Colonic mucosa (tissue), 4 donors: ENCODE measurements at regions not wholly inside any gene's neighbourhood (a gene's known extent, or its start where the extent isn't known, plus 50 kb on each side); places are given as distances from the start of the nearest gene placed in this dataset.

Experiments
- DNase-seq: peaks from one replicate; pipeline ENCODE4 v3.0.0-alpha.2; 2020
- H3K27ac ChIP-seq: fragments of 200-600 bp; one replicate; pipeline ENCODE4 v1.8.0; 2021
- H3K27me3 ChIP-seq: fragments of 200-600 bp; one replicate; pipeline ENCODE4 v1.8.0; 2021
- H3K36me3 ChIP-seq: fragments of 200-600 bp; one replicate; pipeline ENCODE4 v1.8.0; 2021
- H3K4me1 ChIP-seq: fragments of 200-600 bp; one replicate; pipeline ENCODE4 v1.8.0; 2021; ENCODE audit warnings: mild to moderate bottlenecking
- H3K4me3 ChIP-seq: fragments of 200-600 bp; one replicate; pipeline ENCODE4 v1.8.0; 2021
- H3K9ac ChIP-seq, 2 donors: one replicate each; pipeline ENCODE4 v1.7.0; 2013; ENCODE audit warnings: control low read depth in 2 of 2, low read depth in 2 of 2, low read length in 2 of 2
- H3K9me3 ChIP-seq: fragments of 200-600 bp; one replicate; pipeline ENCODE4 v1.8.0; 2021
- intact Hi-C: fragments of 100-400 bp; cut with DNase I; formaldehyde crosslinking; loops from one replicate; pipeline ENCODE4 v1.14.1; 2022
- TF ChIP-seq, protein P1 (sequence below): fragments of 200-600 bp; IDR thresholded peaks from one replicate; pipeline ENCODE4 v1.8.0; 2022; ENCODE audit warnings: antibody characterized with exemption, mild to moderate bottlenecking
- donor health status: healthy.
- donor health status: DM: no; HTN: no; CAD: no.
- donor health status: DM: no; HTN: no; CAD: no.

DNA sequence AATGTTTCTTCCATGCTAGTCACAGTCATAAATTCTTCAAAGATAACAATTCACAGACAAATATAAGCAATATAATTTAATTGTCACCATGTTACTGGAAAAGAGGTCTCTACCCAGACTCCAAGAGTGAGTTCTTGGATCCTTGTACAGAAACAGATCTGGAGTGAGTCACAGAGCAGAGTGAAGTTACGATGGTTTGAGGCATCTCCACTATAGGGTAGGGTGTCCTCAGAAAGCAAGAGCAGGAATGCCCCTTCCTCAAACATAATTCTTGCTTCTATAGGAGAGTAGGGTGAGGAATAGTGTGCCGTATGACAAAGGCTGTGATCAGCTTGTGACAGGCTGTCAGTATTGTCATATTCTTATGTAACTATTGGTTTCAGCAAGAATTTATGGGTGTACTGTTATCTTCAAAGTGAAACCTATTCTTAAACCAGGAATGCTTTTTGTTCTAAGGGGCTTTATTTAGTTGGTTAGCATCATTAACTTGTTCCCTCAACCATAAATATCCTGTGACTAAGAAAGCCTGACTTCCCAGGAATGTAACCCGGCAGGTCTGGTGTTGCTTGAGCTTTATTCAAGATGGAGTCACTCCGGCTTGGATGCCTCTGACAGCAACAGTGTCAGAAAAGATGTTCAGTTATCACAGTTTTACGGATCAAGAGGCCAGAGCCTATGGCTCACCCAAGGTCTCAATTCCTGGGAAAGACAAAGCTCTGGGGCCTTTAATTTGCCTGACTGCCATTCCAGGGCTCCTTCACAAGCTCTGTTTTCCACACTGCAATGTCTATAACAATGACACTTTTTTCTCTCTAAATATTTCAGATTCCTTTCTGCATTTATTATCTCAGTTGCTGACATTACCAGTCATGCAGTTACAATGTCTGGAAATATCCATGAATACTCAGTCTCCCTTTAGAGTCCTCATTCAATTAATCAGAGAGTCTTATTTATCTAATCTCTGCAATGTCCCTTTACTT is 298.6 kb downstream of the C6orf118 start:
- TF ChIP-seq, protein P1, sequence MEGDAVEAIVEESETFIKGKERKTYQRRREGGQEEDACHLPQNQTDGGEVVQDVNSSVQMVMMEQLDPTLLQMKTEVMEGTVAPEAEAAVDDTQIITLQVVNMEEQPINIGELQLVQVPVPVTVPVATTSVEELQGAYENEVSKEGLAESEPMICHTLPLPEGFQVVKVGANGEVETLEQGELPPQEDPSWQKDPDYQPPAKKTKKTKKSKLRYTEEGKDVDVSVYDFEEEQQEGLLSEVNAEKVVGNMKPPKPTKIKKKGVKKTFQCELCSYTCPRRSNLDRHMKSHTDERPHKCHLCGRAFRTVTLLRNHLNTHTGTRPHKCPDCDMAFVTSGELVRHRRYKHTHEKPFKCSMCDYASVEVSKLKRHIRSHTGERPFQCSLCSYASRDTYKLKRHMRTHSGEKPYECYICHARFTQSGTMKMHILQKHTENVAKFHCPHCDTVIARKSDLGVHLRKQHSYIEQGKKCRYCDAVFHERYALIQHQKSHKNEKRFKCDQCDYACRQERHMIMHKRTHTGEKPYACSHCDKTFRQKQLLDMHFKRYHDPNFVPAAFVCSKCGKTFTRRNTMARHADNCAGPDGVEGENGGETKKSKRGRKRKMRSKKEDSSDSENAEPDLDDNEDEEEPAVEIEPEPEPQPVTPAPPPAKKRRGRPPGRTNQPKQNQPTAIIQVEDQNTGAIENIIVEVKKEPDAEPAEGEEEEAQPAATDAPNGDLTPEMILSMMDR = no peak
- intact Hi-C loops = no loop called here

DNA sequence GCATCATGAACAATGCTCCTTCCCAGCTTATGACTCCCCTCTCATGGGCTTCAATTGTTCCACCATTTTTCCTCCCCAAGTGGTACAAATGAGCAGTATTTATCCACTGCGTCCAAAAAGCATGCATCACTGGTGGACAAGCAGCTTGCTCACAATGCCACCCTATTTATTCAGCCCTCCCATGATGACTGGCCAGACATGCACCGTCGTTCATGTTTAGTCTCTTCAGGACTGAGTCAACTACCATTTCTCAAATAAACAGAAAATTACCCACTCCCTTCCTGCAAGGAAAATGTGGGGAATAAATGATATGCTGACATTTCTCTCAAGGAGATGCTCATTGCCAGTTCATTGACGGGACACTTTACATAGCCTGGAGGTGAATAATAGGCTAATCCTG is 300.4 kb downstream of the C6orf118 start:
- no peaks in the 10 kb centered on the region for H3K9me3 ChIP-seq
- H3K36me3 ChIP-seq = no peaks in the 10 kb centered on the region
- no peaks in the 10 kb centered on the region for H3K27me3 ChIP-seq
- H3K9ac ChIP-seq = no peak overlapping the region
- intact Hi-C loops = no loop called here
- DNase-seq = no peak
- H3K27ac ChIP-seq = no peak overlapping the region
- no peak overlapping the region for H3K4me3 ChIP-seq
- TF ChIP-seq, protein P1 = no peak
- H3K4me1 ChIP-seq = no peaks in the 10 kb centered on the region

More for the DNA sequence above, 298.6 kb downstream of the C6orf118 start:
- no peak overlapping the region for H3K9ac ChIP-seq
- H3K27ac ChIP-seq = no peak overlapping the region
- no peak overlapping the region for H3K4me3 ChIP-seq
- no peaks in the 10 kb centered on the region for H3K36me3 ChIP-seq
- DNase-seq = no peak
- H3K27me3 ChIP-seq = no peaks in the 10 kb centered on the region
- H3K9me3 ChIP-seq = no peaks in the 10 kb centered on the region
- H3K4me1 ChIP-seq = no peaks in the 10 kb centered on the region

DNA sequence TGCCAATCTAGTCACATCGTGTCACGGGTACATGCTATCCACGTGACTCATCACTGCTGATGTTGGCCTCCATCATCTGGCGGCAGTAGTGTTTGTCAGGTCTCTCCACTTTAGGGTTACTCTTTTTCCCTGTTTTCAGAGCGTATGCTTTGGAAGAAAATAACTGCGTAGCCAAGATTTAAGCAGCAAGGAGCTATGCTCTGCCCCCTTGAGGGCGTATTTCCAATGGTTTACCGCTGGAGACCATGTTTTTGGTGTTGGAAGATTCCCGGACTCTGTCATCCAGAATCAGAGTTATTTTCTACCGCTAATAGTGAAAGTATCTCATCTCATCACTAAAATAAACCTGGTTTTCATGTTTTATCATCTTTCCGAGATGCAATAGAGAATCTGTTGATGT is 306.5 kb downstream of the C6orf118 start:
- H3K4me3 ChIP-seq = no peak overlapping the region
- H3K36me3 ChIP-seq = no peaks in the 10 kb centered on the region
- H3K27ac ChIP-seq = no peak overlapping the region
- intact Hi-C loops = no loop called here
- no peaks in the 10 kb centered on the region for H3K9me3 ChIP-seq
- H3K9ac ChIP-seq = no peak overlapping the region
- TF ChIP-seq, protein P1 = no peak
- no peak for DNase-seq
- H3K27me3 ChIP-seq = no peaks in the 10 kb centered on the region
- H3K4me1 ChIP-seq = no peaks in the 10 kb centered on the region

DNA sequence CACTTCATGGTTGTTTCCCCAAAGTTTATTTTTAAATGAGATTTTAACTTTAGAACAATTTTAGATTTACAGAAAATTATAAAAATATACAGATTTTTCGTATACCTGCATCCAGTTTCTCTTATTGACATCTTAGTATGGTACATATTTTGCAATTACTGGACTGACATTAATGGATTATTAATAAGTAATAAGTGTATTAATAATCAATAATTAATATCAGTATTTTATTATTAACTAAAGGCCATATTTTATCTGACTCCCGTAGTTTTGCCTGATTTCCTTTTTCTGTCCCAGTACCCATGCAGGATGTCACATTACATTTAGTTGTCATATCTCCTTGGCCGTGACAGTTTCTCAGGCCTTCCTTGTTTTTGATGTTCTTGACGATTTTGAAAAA is 307.0 kb downstream of the C6orf118 start:
- TF ChIP-seq, protein P1 = no peak
- H3K4me3 ChIP-seq = no peak overlapping the region
- intact Hi-C loops = no loop called here
- H3K9me3 ChIP-seq = no peaks in the 10 kb centered on the region
- no peak for DNase-seq
- H3K9ac ChIP-seq = no peak overlapping the region
- no peaks in the 10 kb centered on the region for H3K4me1 ChIP-seq
- H3K27ac ChIP-seq = no peak overlapping the region
- H3K36me3 ChIP-seq = no peaks in the 10 kb centered on the region
- H3K27me3 ChIP-seq = no peaks in the 10 kb centered on the region

DNA sequence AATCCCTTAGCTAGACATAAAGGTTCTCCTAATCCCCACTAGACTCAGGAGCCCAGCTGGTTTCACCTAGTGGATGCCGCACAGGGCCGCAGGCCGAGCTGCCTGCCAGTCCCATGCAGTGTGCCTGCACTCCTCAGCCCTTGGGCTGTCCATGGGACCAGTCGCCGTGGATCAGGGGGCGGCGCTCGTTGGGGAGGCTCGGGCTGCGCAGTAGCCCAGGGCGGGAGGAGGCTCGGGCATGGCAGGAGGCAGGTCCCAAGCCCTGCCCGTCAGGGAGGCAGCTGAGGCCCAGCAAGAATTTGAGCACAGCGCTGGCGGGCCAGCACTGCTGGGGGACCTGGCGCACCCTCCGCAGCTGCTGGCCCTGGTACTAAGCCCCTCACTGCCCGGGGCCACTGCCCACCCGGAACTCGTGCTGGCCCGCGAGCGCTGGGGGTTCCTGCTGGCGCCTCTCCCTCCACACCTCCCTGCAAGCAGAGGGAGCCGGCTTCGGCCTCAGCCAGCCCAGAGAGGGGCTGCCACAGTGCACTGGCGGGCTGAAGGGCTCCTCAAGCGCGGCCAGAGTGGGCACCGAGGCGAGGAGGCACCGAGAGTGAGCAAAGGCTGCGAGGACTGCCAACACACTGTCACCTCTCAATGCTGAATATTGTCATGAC is 307.8 kb downstream of the C6orf118 start:
- TF ChIP-seq, protein P1 = no peak
- no peak overlapping the region for H3K27ac ChIP-seq
- no peaks in the 10 kb centered on the region for H3K9me3 ChIP-seq
- no peaks in the 10 kb centered on the region for H3K4me1 ChIP-seq
- no peaks in the 10 kb centered on the region for H3K27me3 ChIP-seq
- intact Hi-C loops = no loop called here
- no peak overlapping the region for H3K4me3 ChIP-seq
- DNase-seq = no peak
- H3K9ac ChIP-seq = no peak overlapping the region
- no peaks in the 10 kb centered on the region for H3K36me3 ChIP-seq
